ENCODE measurements at regions not wholly inside any gene's neighbourhood (a gene's known extent, or its start where the extent isn't known, plus 50 kb on each side); places are given as distances from the start of the nearest gene placed in this dataset.

DNA sequence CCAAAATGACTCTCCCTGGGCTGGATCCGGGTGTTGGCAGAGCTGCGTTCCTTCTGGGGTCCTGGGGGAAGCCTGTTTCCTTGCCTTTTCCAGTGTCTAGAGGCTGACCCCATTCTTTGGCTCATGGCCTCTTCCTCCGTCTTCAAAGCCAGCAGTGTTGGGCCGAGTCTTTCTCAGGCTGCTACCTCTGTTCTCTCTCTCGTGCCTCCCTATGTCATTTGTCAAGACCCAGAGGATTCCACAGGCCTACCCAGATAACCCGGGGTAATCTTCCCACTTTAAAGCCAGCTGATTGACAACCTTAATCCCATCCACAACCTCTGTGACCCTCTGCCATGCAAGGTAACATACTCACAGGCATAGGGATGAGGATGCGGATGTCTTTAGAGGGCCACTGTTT lies 55.0 kb upstream of the KCNMB1 start:
- no peak for DNase-seq (ENCODE audit: extremely low read depth, low read depth)
- TF ChIP-seq CTCF (IDR thresholded peaks at IDR 0.05; ENCODE audit: low read depth, low read length), result no peak

GRCh38 chr5:170443624-170444023 lies 54.5 kb upstream of the KCNMB1 start:
- DNase-seq (ENCODE audit: extremely low read depth, low read depth), result no peak

GRCh38 chr5:170442921-170443320 lies 53.8 kb upstream of the KCNMB1 start:
- TF ChIP-seq CTCF (IDR thresholded peaks at IDR 0.05; ENCODE audit: low read depth, low read length), result no peak
- no peak for DNase-seq (ENCODE audit: extremely low read depth, low read depth)

More at GRCh38 chr5:170443624-170444023, 54.5 kb upstream of the KCNMB1 start:
- TF ChIP-seq CTCF (IDR thresholded peaks at IDR 0.05; ENCODE audit: low read depth, low read length), result no peak

GRCh38 chr5:170442391-170442790 lies 53.2 kb upstream of the KCNMB1 start:
- no peak for TF ChIP-seq CTCF (IDR thresholded peaks at IDR 0.05; ENCODE audit: low read depth, low read length)
- no peak for DNase-seq (ENCODE audit: extremely low read depth, low read depth)

GRCh38 chr5:170441393-170441784 lies 52.2 kb upstream of the KCNMB1 start:
- TF ChIP-seq CTCF (IDR thresholded peaks at IDR 0.05; ENCODE audit: low read depth, low read length), result no peak
- DNase-seq (ENCODE audit: extremely low read depth, low read depth), result no peak

DNA sequence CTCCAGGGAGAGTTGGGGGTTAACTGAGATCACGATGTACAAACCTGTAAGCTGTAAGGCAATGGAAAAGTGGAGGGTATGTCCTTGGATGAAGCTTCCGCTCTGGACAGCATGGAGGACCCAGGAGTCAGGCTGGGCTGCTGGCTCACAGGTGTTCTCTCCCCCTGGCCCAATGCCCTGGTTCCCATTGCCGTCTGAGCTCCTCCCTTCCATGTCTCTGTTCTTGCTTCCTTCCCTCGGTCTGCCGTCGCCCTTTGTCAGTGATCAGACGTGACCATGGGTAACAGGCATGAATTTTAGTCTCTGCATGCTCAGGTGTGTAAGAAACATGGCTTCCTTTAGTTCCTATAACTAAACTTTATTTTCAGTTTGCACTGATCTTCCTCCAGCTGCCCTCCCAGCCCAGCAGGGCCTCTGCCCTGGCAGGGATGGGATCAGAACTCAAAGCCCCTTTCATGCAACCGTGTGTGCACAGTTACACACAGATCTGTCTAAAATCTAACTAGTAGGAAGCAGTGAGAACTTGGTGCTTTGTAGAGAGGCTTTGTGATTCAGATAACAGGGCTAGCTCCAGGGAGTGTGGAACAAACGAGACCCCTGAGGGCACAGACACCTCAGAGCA lies 51.7 kb upstream of the KCNMB1 start:
- TF ChIP-seq CTCF (IDR thresholded peaks at IDR 0.05; ENCODE audit: low read depth, low read length), result no peak
- DNase-seq (ENCODE audit: extremely low read depth, low read depth), result no peak

GRCh38 chr5:170439944-170440269 lies 50.7 kb upstream of the KCNMB1 start:
- no peak for TF ChIP-seq CTCF (IDR thresholded peaks at IDR 0.05; ENCODE audit: low read depth, low read length)
- no peak for DNase-seq (ENCODE audit: extremely low read depth, low read depth)
